GM10266 (cell line): ENCODE measurements at regions not wholly inside any gene's neighbourhood (a gene's known extent, or its start where the extent isn't known, plus 50 kb on each side); places are given as distances from the start of the nearest gene placed in this dataset.

Experiments used
- DNase-seq: peaks from one replicate; pipeline ENCODE4 v3.0.0; 2012; ENCODE audit errors: extremely low spot score
- CTCF ChIP-seq: IDR thresholded peaks from 2 replicates; pipeline ENCODE4 v1.5.1; 2012; ENCODE audit warnings: mild to moderate bottlenecking, low read depth; ENCODE audit not compliant: control insufficient read depth, insufficient read depth; ENCODE audit errors: missing control alignments

- no peak for DNase-seq
- TF ChIP-seq CTCF = no peak
Measured at GRCh38 chr10:33117816-33118215, 159.8 kb upstream of the ITGB1 start.

- TF ChIP-seq CTCF = no peak
- no peak for DNase-seq
Measured at GRCh38 chr10:33117230-33117629, 159.2 kb upstream of the ITGB1 start.

GRCh38 chr10:33115738-33116719 is 158.0 kb upstream of the ITGB1 start:
- DNase-seq = no peak
- peak; percentile 24 for TF ChIP-seq CTCF

- DNase-seq = no peak
- no peak for TF ChIP-seq CTCF
Measured at GRCh38 chr10:33114451-33114952, 156.5 kb upstream of the ITGB1 start.

GRCh38 chr10:33113466-33113865 is 155.4 kb upstream of the ITGB1 start:
- no peak for DNase-seq
- TF ChIP-seq CTCF = no peak

- TF ChIP-seq CTCF = no peak
- no peak for DNase-seq
Measured at GRCh38 chr10:33112831-33113455, 154.9 kb upstream of the ITGB1 start.
